NAMALWA (cell line): ENCODE measurements at regions not wholly inside any gene's neighbourhood (a gene's known extent, or its start where the extent isn't known, plus 50 kb on each side); places are given as distances from the start of the nearest gene placed in this dataset.
"Not testable (repeated sequence)": the region's sequence is repeated elsewhere in the genome, so short reads cannot be mapped to it uniquely, and the experiment has no call there.

ENCODE experiments used
- DNase-seq: peaks from one replicate; pipeline ENCODE4 v3.0.0-alpha.2; 2015; ENCODE audit warnings: low spot score

- no peak for DNase-seq
Observed at GRCh38 chr22:19599626-19600243, 75.5 kb upstream of the CLDN5 start.

- DNase-seq: not testable (repeated sequence)
Observed at GRCh38 chr22:19603346-19603745, 79.1 kb upstream of the CLDN5 start.

GRCh38 chr22:19603767-19604166, 79.6 kb upstream of the CLDN5 start:
- DNase-seq: no peak

GRCh38 chr22:19604711-19605268, 80.6 kb upstream of the CLDN5 start:
- no peak for DNase-seq

GRCh38 chr22:19605508-19606331, 81.5 kb upstream of the CLDN5 start:
- DNase-seq: no peak

GRCh38 chr22:19606332-19607191, 82.4 kb upstream of the CLDN5 start:
- no peak for DNase-seq

- no peak for DNase-seq
Observed at GRCh38 chr22:19607192-19608002, 83.2 kb upstream of the CLDN5 start.

- DNase-seq: no peak
Observed at GRCh38 chr22:19608003-19608690, 83.9 kb upstream of the CLDN5 start.

- not testable (repeated sequence) for DNase-seq
Observed at GRCh38 chr22:19609753-19610152, 85.5 kb upstream of the CLDN5 start.

GRCh38 chr22:19610518-19611253, 86.5 kb upstream of the CLDN5 start:
- no peak for DNase-seq

GRCh38 chr22:19611590-19611989, 87.4 kb upstream of the CLDN5 start:
- DNase-seq: no peak

- DNase-seq: no peak
Observed at GRCh38 chr22:19612866-19613572, 88.8 kb upstream of the CLDN5 start.

GRCh38 chr22:19614536-19614863, 90.3 kb upstream of the CLDN5 start:
- no peak for DNase-seq

GRCh38 chr22:19615001-19615461, 90.8 kb upstream of the CLDN5 start:
- DNase-seq: no peak

- DNase-seq: no peak
Observed at GRCh38 chr22:19615867-19616581, 91.8 kb upstream of the CLDN5 start.

- DNase-seq: peak; percentile 74
Observed at GRCh38 chr22:19619144-19620009, 94.9 kb upstream of the SEPTIN5 start.

GRCh38 chr22:19620742-19621371, 93.4 kb upstream of the SEPTIN5 start:
- DNase-seq: peak; percentile 16
